NCI-H1105 (cell line): ENCODE measurements at regions not wholly inside any gene's neighbourhood (a gene's known extent, or its start where the extent isn't known, plus 50 kb on each side); places are given as distances from the start of the nearest gene placed in this dataset.

Experiments
- DNase-seq: peaks from one replicate; lab custom pipeline; 2025; lab: John Stamatoyannopoulos, UW

GRCh38 chr5:143586781-143587362 lies 183.4 kb upstream of the NR3C1 start:
- DNase-seq, result no peak

- DNase-seq, result no peak
These were observed 182.5 kb upstream of the NR3C1 start for GRCh38 chr5:143585970-143586369.

- DNase-seq, result no peak
These were observed 179.9 kb upstream of the NR3C1 start for GRCh38 chr5:143583409-143583808.

- DNase-seq, result no peak
These were observed 179.4 kb upstream of the NR3C1 start for GRCh38 chr5:143582869-143583268.

GRCh38 chr5:143582176-143582575 lies 178.7 kb upstream of the NR3C1 start:
- no peak for DNase-seq

GRCh38 chr5:143581649-143582048 lies 178.2 kb upstream of the NR3C1 start:
- no peak for DNase-seq

GRCh38 chr5:143581147-143581546 lies 177.7 kb upstream of the NR3C1 start:
- no peak for DNase-seq

GRCh38 chr5:143576711-143577484 lies 173.4 kb upstream of the NR3C1 start:
- DNase-seq, result no peak

- no peak for DNase-seq
These were observed 171.8 kb upstream of the NR3C1 start for GRCh38 chr5:143575286-143575685.

GRCh38 chr5:143574236-143574635 lies 170.8 kb upstream of the NR3C1 start:
- no peak for DNase-seq

- no peak for DNase-seq
These were observed 170.2 kb upstream of the NR3C1 start for GRCh38 chr5:143573568-143574170.

- DNase-seq, result no peak
These were observed 169.2 kb upstream of the NR3C1 start for GRCh38 chr5:143572671-143573070.

- DNase-seq, result no peak
These were observed 168.4 kb upstream of the NR3C1 start for GRCh38 chr5:143571642-143572624.

GRCh38 chr5:143570989-143571388 lies 167.5 kb upstream of the NR3C1 start:
- no peak for DNase-seq

- no peak for DNase-seq
These were observed 166.5 kb upstream of the NR3C1 start for GRCh38 chr5:143569722-143570567.

GRCh38 chr5:143569213-143569701 lies 165.8 kb upstream of the NR3C1 start:
- no peak for DNase-seq

GRCh38 chr5:143567583-143568504 lies 164.4 kb upstream of the NR3C1 start:
- DNase-seq, result no peak

- DNase-seq, result no peak
These were observed 162.7 kb upstream of the NR3C1 start for GRCh38 chr5:143566139-143566538.

GRCh38 chr5:143564417-143564816 lies 160.9 kb upstream of the NR3C1 start:
- no peak for DNase-seq

- DNase-seq, result no peak
These were observed 159.4 kb upstream of the NR3C1 start for GRCh38 chr5:143562935-143563334.
